G401 (cell line): ENCODE measurements at regions not wholly inside any gene's neighbourhood (a gene's known extent, or its start where the extent isn't known, plus 50 kb on each side); places are given as distances from the start of the nearest gene placed in this dataset.

Experiments used
- DNase-seq: peaks from one replicate; pipeline ENCODE4 v3.0.0-alpha.2; 2015; ENCODE audit warnings: low spot score
- in situ Hi-C: cut with HindIII; loops from 2 replicates; pipeline ENCODE4 v1.10.0; 2016; ENCODE audit warnings: low sequenced_read_pairs, mixed read lengths

DNA sequence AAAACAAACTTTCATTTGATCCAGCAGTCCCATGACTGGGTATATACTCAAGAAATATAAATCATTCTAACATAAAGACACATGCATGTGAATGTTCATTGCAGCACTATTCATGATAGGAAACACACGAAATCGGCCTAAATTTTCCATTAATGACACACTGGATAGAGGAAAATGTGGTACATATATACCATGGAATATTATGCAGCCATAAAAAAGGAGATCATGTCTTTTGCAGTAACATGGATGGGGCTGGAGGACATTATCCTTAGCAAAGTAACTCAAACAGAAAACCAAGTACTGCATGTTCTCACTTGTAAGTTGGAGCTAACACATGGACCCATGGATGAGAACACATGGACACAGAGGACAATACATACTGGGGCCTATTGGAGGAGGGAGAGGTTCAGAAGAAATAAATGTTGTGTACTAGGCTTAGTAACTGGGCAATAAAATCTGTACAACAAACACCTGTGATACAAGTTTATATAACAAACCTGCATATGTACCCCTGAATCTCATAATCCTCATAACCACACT, 283.6 kb downstream of the LMO7 start:
- in situ Hi-C loops, result no loop called here
- no peak for DNase-seq

- no peak for DNase-seq
- in situ Hi-C loops, result no loop called here
Measured at GRCh38 chr13:75915066-75915465, 278.9 kb downstream of the LMO7 start.

- no peak for DNase-seq
- in situ Hi-C loops, result no loop called here
Measured at GRCh38 chr13:75913925-75914324, 277.8 kb downstream of the LMO7 start.

GRCh38 chr13:75910591-75910990, 274.5 kb downstream of the LMO7 start:
- in situ Hi-C loops, result no loop called here
- no peak for DNase-seq
